ENCODE measurements at regions not wholly inside any gene's neighbourhood (a gene's known extent, or its start where the extent isn't known, plus 50 kb on each side); places are given as distances from the start of the nearest gene placed in this dataset.
A peak's percentile ranks its signal among the peaks of the same experiment; 100 is the strongest.

DNA sequence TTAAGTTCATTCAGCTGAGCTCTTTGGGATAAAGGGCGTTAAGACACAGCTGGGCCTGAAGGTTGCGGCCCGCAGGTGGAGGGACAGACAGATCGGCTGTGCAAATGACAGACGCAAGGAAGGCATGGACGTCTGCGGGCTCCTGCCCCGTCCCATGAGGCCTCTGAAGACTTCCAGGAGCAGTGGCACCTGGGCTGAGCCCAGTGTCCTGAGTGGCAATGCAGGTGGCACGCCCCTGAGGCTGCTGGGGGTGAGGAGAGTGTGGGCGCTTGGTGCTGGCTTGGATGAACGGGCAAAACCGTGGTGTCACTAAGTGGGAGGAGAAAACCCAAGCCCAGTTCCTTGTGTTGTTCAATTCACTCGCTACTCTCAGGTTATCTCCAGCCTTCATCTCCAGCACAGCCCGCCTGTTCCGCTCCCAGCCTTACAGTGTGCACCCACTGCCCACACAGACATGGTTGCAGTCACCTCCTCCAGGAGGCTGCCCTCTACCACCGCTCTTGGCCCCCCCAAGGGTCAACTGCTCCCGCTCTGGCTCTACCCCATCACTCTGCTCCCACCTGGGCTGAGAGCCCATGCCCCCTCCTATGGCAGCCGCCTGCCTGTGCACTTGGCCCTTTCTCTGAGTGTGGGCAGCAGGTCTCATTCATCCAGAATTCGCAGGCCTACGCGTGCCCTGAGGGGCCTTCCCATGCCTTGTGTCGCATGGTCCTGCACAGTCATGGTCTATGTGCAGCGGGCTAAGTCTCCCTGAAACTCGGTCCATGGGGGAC, 50.3 kb downstream of the PTGR3 start:
- DNase-seq (ENCODE audit: low spot score): no peak

DNA sequence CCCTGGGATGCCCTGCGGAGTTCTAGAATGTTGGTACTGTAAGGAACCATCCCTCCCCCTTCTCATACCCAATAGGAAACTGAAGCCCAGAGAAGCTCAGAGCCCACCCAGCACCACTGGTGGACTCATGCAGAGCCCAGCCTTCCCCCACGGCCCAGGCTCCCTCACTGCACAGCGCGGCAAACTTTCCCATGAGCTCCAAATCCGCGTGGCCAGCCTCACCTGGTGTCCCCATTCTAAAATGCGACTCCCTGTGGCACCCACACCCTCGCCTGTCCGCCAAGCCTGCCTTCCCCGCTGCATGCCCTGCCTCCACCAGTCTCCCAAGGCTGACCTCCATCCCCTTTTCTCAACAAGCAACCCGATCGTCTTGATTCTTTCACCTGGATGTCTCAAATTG, 51.1 kb downstream of the PTGR3 start:
- no peak for DNase-seq (ENCODE audit: low spot score)

DNA sequence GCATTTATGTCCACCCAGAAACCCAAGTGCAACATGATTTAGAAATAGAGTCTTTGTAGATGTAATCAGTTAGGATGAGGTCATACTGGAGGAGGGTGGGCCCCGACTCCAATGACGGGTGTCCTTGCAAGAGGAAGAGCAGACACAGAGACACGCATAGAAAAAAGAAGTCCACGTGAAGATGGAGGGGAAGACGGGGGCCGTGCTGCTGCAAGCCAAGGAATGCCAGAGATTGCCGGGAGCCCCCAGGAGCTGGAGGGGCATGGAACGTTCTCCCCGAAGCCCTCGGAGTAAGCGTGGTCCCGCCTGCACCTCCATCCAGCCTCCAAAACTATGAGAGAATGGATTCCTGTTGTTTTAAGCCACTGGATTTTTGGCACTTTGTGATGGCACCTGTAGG, 51.6 kb downstream of the PTGR3 start:
- no peak for DNase-seq (ENCODE audit: low spot score)

- no peak for DNase-seq (ENCODE audit: low spot score)
Observed at GRCh38 chr18:75156831-75157230, 52.1 kb downstream of the PTGR3 start.

DNA sequence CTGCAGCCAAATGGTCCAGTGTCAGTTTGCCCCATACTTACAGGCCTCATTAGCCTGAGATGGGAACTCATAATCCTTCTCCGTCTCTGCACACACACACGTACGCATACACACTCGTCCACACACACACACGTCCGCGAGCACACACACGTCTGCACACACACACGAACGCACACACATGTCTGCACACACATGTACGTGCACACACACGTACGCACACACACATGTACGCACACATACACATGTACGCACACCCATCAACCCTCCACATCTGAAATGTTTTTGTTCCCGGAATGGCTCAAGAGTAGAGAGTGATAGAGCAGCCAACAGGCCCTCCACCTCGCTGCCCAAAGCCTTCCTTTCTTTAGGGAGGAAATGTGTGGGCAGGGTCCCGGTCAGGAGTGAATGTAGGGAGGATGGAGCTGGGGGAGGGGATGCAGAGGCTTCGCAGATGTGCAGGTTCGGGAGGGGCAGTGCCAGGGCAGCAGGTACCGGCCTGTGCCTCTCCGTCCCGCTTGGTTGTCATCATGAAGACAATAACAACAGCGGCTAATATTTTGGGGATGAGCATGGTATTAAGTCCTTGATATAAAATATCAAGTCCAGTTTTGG, 52.7 kb downstream of the PTGR3 start:
- no peak for DNase-seq (ENCODE audit: low spot score)

GRCh38 chr18:75154997-75155396, 53.9 kb downstream of the PTGR3 start:
- no peak for DNase-seq (ENCODE audit: low spot score)

- no peak for DNase-seq (ENCODE audit: low spot score)
Observed at GRCh38 chr18:75154259-75154658, 54.7 kb downstream of the PTGR3 start.

DNA sequence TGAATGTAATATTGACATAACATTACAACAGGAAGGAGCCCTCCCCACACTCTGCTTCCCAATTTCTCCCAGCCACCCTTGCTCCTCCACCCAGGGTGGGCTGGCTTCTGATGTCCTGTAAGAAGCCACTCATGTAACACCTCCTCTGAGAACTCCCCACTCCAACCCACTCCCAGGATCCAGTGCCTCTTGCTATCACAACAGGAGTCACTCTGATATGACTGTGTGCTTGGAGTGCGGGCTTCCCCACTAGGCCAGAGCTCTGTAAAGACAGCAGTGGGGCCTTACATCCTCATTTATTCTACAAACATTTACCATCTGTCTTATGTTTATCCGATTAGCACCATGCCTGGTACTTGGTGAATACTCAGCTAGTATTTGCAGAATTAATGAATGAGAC, 65.1 kb downstream of the PTGR3 start:
- DNase-seq (ENCODE audit: low spot score): no peak

- DNase-seq (ENCODE audit: low spot score): no peak
Observed at GRCh38 chr18:75142677-75143076, 66.3 kb downstream of the PTGR3 start.

DNA sequence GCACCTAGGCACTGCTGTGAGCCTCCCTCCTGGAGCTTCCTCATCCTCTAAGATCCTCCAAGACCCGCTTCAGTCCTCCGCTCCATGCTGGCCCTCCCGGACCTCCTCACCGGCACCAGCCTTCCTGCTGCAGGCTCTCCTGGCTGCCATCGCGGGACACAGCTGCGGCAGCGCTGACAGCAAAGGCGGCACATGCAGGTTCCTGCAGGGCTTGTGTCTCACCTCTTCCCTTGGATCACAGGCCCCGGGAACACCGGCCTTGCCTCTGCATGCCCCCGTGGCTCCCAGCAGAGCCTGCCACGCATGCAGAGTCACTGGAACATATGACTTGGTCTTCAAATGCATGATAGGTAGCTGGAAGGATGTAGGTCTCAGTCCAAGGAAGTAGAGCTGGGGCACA, 67.2 kb downstream of the PTGR3 start:
- no peak for DNase-seq (ENCODE audit: low spot score)

- DNase-seq (ENCODE audit: low spot score): no peak
Observed at GRCh38 chr18:75141166-75141565, 67.8 kb downstream of the PTGR3 start.

GRCh38 chr18:75140296-75140695, 68.6 kb downstream of the PTGR3 start:
- DNase-seq (ENCODE audit: low spot score): no peak

- no peak for DNase-seq (ENCODE audit: low spot score)
Observed at GRCh38 chr18:75139226-75139911, 69.6 kb downstream of the PTGR3 start.

DNA sequence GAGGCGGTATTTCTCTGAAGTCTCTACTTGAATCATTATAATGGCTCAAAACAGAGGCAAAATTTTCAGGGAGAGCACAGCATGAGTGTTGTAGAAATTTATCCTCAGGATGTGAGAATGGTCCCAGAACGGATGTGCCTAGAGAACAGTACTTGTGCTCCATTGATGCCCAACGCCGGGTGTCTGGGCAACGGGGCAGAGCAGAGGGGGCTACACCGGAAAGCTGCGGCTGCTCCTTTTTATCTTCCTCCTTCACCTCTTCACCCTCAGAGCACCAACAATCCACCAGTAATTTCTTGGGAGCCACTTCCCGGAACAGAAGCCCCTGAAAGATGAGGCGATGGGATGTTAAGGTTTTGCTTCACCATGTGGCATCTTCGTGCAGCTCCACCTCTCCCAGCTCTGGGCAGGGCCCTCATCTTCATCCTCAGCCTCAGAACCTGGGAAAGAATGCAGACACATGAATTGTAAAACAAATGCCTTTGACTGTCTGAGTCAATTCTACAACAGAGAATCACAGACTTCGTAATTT, 71.5 kb downstream of the PTGR3 start:
- DNase-seq (ENCODE audit: low spot score): no peak

- no peak for DNase-seq (ENCODE audit: low spot score)
Observed at GRCh38 chr18:75135158-75135725, 73.7 kb downstream of the PTGR3 start.

GRCh38 chr18:75134611-75134975, 74.3 kb downstream of the PTGR3 start:
- DNase-seq (ENCODE audit: low spot score): no peak

DNA sequence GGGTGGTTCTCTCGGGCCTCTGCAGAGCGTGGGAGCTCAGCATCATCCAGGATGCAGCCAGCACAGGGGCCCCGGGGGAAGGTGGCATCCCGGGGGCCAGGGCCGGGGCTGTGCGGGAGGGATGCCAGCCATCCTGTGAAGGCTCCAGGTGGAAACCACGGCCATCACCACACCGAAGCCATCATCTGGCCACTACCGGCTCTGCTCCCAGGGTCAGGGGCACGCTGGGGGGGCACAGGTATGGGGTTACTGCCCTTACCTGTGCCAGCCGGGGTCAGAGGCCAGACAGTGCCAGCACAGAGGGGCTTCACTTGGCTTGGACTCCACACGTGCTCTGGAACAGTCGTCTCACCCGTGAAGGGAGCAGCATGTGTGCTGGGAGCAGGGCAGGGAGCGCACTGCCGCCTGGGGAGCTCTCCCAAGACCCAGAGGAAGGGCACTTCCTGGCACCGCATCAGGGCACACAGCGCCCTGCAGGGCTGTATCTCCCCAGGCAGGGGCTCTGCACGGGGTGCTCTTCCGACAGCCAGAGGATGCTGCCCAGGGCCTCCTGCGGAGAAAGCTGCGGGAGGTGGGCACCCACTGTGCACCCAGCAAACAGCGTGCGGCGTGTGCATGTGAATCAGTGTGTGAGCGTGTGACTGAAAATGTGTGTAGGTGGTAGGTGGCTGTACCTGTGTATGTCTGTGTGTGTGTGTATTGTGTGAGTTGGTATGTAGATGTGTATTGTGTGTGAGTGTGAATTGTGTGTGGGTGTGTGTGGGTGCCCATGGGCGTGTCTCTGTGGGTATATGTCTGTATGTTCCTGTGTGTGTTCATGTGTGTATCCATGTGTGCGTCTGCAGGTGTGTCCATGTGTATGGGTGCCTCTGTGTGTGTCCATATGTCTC, 75.0 kb downstream of the PTGR3 start:
- no peak for DNase-seq (ENCODE audit: low spot score)

GRCh38 chr18:75132931-75133525, 75.9 kb downstream of the PTGR3 start:
- peak; percentile 7 for DNase-seq (ENCODE audit: low spot score)

DNA sequence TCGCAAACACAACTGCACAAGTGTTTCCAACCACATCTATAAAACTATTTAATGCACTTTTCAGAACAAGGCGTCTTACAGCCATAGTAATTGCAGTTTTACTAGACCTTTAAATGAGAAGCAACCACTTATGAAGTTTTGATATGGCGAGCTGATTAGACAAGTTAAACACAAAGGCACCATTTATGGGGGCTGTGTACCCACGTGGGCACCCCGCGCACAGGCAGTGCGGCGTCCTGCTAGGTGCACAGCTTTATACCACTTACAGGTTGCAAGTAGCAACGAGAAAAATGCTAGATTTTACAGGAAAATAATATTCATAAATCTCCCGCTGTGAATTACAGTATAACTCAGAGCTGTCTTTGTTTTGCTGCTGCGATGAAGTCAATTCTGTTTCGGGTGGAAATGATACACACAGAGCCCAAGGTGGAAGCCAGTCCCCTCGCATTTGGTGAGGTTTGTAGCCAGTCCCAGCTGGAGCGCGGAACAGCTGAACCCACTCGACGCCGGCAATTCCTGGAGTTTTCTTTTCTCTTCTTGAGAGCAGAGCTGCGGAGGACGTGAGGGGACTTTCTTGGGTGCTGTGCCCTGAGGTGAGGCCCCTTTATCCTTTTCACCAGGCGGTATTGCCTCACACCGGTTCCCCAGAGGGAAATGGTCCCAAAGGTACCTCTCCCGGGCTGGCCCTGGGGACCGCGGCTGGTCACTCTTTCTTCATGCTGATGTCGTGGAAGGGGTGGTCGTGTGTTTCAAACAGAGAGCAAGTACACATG, 76.7 kb downstream of the PTGR3 start:
- no peak for DNase-seq (ENCODE audit: low spot score)

DNA sequence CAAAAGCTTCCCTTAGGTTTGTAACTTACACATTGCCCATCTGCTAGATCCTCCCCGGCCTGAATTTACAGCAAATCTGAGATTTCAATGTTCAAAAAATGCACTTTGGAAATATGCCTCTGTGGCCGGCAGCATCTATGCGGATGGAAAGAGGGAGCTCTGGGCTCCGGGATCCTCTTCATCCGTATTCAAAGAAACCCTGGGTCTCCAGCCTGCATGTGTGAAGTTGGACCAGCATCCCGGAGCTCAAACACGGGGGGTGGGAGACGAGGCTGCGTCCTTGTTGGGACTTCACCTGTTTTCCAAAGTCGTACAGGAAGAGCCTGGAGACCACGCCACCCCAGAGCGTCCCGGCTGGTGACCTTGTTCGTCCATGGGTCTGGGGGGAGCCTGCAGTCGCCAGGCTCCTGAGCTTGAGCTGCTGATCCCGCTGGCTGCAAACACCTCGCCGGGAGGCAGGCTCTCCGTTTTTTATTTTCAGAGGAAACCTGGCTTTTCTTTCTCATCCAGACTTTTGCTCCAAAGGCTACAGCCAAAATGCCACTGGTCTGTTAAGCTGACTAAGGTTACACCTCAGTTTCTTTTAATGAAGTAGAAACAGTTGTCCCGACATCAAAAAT, 77.4 kb downstream of the PTGR3 start:
- DNase-seq (ENCODE audit: low spot score): no peak
